Mucosa of stomach (tissue), 1 donor: ENCODE measurements at regions not wholly inside any gene's neighbourhood (a gene's known extent, or its start where the extent isn't known, plus 50 kb on each side); places are given as distances from the start of the nearest gene placed in this dataset.

Source experiments
- H3K27me3 ChIP-seq: one replicate; pipeline ENCODE4 v1.7.0; 2013; ENCODE audit warnings: mild to moderate bottlenecking, low read length; ENCODE audit not compliant: control insufficient read depth, insufficient read depth
- H3K36me3 ChIP-seq: one replicate; pipeline ENCODE4 v1.7.0; 2013; ENCODE audit warnings: low read length; ENCODE audit not compliant: control insufficient read depth, insufficient read depth
- H3K4me1 ChIP-seq: one replicate; pipeline ENCODE4 v1.7.0; 2013; ENCODE audit warnings: mild to moderate bottlenecking, low read length; ENCODE audit not compliant: control insufficient read depth, insufficient read depth
- H3K4me3 ChIP-seq: one replicate; pipeline ENCODE4 v1.7.0; 2013; ENCODE audit warnings: low read length
- H3K9ac ChIP-seq: one replicate; pipeline ENCODE4 v1.7.0; 2013; ENCODE audit warnings: mild to moderate bottlenecking, low read length, moderate library complexity
- H3K9me3 ChIP-seq: one replicate; pipeline ENCODE4 v1.7.0; 2013; ENCODE audit warnings: mild to moderate bottlenecking, low read length, moderate library complexity; ENCODE audit not compliant: control insufficient read depth
- donor health status: Pancreatic carcinoma.

DNA sequence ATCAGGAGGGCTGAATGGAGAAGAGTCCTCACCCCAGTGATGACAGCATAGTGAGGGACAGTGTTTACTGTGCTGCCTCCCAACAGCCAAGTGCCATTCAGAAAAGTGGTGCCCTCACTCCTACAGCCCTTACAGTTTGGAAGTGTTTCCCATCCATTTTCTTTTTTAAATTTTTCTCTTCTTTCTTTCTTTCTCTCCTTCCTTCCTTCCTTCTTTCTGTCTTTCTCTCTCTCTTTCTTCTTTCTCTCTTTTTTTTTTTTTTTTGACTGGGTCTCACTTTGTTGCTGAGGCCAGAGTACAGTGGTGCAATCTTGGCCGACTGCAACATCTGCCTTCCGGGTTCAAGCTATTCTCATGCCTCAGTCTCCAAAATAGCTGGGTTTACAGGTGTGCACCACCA is 755.3 kb downstream of the UQCRFS1 start:
- Histone ChIP-seq H3K36me3 (no peaks in the 10 kb centered on the region), H3K27me3 (no peaks in the 10 kb centered on the region), H3K4me1 (no peaks in the 10 kb centered on the region), H3K9ac (no peak overlapping the region), H3K9me3 (no peaks in the 10 kb centered on the region), H3K4me3 (no peak overlapping the region)

DNA sequence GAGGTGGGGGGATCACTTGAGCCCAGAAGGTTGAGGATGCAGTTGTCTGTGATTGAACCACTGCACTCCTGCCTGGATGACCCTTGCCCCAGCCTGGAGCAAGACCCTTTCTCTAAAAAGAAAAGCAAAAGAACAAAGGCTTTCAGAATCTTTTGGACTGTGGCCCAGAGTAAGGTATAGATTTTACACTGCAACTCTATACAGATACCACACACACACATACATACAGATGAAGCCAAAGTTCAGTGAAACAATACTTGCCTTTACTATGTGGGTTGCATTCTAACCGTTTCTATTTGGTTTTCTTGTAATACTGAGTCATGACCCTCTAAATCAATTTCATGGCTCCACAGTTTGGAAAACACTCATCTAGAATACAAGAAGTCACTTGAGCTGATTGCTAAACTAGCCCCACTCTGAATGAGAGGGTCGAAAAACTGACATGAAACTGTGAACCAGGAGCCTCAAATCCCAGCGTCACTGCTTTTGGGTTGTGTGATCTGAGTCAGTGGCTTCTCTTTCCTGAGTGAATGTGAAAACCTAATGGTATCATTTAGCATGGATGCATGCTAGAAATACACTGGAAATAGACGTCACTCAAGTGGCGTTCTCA is 756.1 kb downstream of the UQCRFS1 start:
- Histone ChIP-seq H3K4me1 (no peaks in the 10 kb centered on the region), H3K27me3 (no peaks in the 10 kb centered on the region), H3K9me3 (no peaks in the 10 kb centered on the region), H3K9ac (no peak overlapping the region), H3K36me3 (no peaks in the 10 kb centered on the region), H3K4me3 (no peak overlapping the region)

DNA sequence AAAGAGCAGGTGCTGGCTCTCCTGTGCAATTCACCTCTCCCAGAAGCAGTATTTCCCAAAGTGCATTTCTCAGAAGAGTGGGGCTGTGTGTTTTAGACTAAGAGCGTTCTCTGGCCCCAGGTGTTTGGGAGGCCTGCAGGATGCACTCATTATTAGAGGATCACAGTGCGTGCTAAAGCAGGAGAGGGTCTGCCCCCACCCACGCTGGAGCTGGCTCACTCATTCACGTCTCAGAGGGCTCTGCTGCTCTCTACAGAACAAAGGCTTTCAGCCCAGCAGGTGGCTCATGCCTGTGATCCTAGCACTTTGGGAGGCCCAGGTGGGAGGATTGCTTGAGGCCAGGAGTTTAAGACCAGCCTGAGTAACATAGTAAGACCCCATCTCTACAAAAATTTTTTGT is 756.7 kb downstream of the UQCRFS1 start:
- H3K4me1 ChIP-seq, result no peaks in the 10 kb centered on the region
- no peaks in the 10 kb centered on the region for H3K36me3 ChIP-seq
- H3K4me3 ChIP-seq, result no peak overlapping the region
- no peaks in the 10 kb centered on the region for H3K27me3 ChIP-seq
- no peak overlapping the region for H3K9ac ChIP-seq
- H3K9me3 ChIP-seq, result no peaks in the 10 kb centered on the region

DNA sequence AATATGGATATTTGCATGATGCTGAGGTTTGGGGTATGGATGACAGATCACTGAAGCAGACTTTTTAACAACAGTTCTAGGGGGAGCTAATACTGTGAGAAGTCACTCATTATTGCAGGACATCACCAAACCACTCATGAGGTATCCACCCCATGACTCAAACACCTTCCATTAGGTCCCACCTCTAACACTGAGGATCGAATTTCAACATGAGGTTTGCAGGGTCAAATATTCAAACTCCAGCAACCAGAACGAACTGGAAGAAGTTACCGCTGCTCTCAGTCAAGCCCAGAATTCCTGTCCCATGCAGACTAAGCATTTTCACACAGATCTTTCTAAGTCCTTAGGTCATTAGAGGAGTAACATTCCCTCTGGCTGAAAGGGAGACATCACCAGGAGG is 758.9 kb downstream of the UQCRFS1 start:
- Histone ChIP-seq H3K4me3 (no peak overlapping the region), H3K27me3 (no peaks in the 10 kb centered on the region), H3K9ac (no peak overlapping the region), H3K36me3 (no peaks in the 10 kb centered on the region), H3K9me3 (no peaks in the 10 kb centered on the region), H3K4me1 (no peaks in the 10 kb centered on the region)

DNA sequence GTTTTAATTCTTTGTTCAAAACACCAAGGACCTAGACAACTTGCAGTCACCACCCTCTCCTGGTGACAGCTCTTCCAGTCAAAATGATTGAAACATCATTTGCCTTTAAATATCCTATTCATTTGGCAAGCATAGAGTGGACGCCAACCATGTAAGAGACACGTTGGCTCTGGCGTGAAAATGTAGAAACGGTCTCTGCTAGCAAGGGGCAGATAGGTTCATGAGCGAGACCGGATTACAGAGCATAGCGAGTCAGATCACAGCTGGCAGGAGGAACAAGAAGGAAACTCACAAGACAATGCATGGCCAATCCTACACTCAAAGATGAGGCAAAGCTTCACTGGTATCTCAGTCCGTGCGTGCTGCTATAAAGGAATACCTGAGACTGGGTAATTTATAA is 759.5 kb downstream of the UQCRFS1 start:
- Histone ChIP-seq H3K36me3 (no peaks in the 10 kb centered on the region), H3K4me1 (no peaks in the 10 kb centered on the region), H3K27me3 (no peaks in the 10 kb centered on the region), H3K9me3 (no peaks in the 10 kb centered on the region), H3K9ac (no peak overlapping the region), H3K4me3 (no peak overlapping the region)

DNA sequence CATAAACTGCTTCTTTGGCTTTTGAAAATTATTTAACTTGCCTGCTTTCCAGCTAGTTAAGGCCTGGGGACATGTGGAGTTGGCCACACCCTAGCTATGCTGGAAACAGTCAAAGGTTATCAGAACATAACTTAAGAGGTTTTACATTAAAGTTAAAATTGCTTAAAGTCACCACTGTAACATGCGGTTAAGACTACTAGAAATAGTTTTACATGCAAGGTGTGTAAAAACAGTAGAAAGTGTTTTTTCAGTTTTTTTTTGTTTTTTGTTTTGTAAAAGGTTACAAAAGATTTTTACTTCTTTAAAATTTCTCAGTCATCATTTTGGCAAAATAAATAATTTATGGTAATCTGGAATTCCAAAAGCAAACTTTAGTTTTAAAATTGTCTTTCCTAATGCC is 763.1 kb downstream of the UQCRFS1 start:
- H3K4me1 ChIP-seq, result no peaks in the 10 kb centered on the region
- no peaks in the 10 kb centered on the region for H3K9me3 ChIP-seq
- H3K27me3 ChIP-seq, result no peaks in the 10 kb centered on the region
- no peaks in the 10 kb centered on the region for H3K36me3 ChIP-seq
- no peak overlapping the region for H3K9ac ChIP-seq
- H3K4me3 ChIP-seq, result no peak overlapping the region

DNA sequence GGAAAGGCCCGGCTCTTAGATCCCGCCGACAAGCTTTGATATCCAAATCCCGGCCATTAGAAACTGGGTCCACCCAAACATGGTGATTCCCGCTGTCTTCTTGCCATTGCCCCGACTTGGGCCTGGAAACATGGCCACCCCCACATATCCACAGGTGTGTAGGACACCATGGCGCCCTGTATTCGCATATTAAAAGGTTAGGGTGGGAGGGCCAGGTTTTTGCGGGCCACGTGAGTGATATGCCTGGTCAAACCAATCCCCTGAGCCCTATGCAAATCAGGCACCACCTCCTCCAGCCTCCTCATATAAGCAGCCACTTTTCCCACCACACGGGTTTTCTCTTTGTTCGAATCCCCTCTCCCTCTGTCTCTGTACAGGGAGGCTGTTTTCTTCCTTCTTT is 766.4 kb downstream of the UQCRFS1 start:
- H3K9me3 ChIP-seq, result no peaks in the 10 kb centered on the region
- H3K4me3 ChIP-seq, result no peak overlapping the region
- no peaks in the 10 kb centered on the region for H3K27me3 ChIP-seq
- no peaks in the 10 kb centered on the region for H3K4me1 ChIP-seq
- no peaks in the 10 kb centered on the region for H3K36me3 ChIP-seq
- H3K9ac ChIP-seq, result no peak overlapping the region

DNA sequence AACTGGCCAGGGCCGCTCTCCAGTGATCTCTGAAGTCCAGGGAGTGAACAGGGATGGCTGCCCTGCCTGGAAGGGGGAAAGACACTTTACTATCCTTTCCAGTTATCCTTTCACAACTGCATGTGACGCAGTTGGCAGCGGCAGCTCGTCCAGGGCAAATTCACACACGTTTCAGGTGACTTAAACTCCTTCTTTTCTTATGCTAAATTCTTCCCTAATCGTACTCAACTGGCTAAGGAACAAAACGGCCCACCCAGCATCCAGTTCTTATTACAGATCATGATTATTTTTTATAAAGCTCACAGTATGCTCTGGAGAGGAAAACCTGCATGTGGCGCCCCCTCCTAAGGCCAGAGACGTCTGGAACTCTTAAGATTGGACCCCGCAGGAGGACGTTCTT is 767.1 kb downstream of the UQCRFS1 start:
- no peaks in the 10 kb centered on the region for H3K27me3 ChIP-seq
- H3K4me3 ChIP-seq, result no peak overlapping the region
- no peaks in the 10 kb centered on the region for H3K36me3 ChIP-seq
- H3K4me1 ChIP-seq, result no peaks in the 10 kb centered on the region
- H3K9me3 ChIP-seq, result no peaks in the 10 kb centered on the region
- no peak overlapping the region for H3K9ac ChIP-seq

DNA sequence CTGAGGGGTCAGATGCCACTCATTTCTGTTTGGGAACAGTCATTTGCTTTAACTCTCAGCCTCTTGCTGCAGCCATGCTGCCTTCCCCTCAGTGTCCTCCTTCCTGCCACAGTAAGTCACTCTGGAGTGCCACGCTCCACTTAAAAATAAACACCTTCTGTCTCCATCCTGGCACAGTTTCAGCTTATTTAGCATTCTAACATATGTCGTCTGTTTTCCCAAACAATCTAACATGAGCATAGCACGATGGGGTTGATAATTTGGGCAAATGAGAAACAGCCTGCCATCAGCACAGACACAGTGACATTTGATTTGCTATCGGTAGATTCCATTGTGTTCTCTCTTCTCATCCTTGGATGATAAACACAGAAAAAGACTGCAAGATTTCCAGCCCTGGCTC is 768.6 kb downstream of the UQCRFS1 start:
- Histone ChIP-seq H3K9ac (no peak overlapping the region), H3K9me3 (no peaks in the 10 kb centered on the region), H3K27me3 (no peaks in the 10 kb centered on the region), H3K4me3 (no peak overlapping the region), H3K4me1 (no peaks in the 10 kb centered on the region), H3K36me3 (no peaks in the 10 kb centered on the region)

DNA sequence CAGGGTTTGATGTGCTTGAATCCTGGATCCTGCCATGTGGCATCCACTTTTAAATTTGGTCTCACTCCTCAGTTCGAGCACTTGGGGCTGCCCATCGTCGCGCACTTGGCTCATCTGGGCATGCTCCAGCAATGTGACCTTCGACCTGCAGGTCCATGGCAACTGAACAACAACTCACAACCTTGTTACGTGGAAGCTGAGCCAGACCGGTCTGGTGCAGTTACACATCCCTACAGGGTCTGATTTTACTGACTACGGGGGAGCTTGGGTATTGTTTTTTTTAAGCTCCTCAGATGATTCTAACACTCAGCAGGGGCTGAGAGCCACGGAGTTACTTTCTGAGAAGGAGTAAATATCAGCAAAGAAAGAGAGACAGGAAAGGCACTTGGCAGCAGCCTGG is 769.6 kb downstream of the UQCRFS1 start:
- H3K4me1 ChIP-seq, result no peaks in the 10 kb centered on the region
- no peaks in the 10 kb centered on the region for H3K27me3 ChIP-seq
- no peaks in the 10 kb centered on the region for H3K9me3 ChIP-seq
- H3K36me3 ChIP-seq, result no peaks in the 10 kb centered on the region
- no peak overlapping the region for H3K4me3 ChIP-seq
- H3K9ac ChIP-seq, result no peak overlapping the region

DNA sequence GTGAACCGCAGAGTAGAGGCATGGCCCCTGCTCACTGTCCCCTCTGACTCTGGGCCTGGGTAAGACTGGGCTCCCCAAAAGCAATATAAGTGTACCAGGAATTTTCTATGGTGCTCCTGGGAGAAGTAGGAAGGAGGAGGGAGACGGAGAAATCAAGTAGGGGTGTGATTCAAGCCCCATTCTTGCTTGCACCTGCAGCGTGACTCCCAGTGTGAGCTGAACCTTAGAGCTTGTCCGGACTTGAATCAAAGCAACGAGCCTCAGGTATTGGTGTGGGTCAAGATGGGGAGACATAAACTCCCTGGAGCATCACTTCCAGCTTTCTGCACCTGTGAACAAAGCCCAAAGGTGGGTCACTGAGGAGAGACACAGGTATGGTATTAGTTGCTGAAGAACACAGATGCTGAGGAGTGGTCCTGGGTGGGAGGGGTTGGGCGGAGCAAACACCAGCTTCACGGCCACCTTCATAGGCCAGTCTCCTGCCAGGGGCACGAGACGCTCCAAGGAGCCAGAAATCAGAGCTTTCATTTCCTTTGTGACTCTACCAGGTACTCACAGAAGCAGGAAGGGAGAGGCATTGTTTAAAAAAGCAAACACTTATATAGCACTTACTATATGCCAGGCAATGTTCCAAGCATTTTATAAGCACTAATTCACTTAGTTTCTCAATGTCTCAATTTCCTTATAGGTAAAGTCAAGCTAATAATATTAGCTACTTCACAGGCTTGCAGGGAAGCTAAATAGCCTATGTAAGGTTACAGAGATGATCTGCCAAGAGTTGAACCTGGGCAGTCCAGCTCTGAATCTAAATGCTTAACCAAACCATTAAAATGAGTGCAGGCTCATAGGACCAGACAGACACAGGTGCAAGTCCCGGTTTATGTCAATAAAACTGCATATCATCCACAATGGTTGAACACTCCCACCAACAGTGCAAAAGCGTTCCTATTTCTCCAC is 775.3 kb downstream of the UQCRFS1 start:
- Histone ChIP-seq H3K9ac (no peak overlapping the region), H3K4me1 (no peaks in the 10 kb centered on the region), H3K9me3 (no peaks in the 10 kb centered on the region), H3K36me3 (no peaks in the 10 kb centered on the region), H3K4me3 (no peak overlapping the region), H3K27me3 (no peaks in the 10 kb centered on the region)

DNA sequence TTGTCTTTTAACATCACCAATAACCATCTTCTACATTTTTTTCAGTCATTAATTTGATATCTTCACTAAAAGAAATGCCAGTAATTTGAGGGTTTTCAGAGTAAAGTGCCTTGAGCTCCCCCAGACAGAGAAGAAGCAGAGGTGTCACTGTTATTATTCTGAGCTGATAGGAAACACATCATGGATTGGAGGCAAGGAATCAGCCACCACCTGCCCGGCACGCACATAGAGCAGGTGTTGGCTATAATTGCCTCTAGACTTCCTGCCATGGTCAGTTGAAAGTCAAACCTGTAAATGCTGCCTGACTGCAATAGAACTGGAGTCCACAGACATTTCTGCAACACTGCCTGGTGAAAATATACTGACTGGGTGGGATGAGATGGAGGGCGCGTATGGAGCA is 776.6 kb downstream of the UQCRFS1 start:
- Histone ChIP-seq H3K27me3 (no peaks in the 10 kb centered on the region), H3K9me3 (no peaks in the 10 kb centered on the region), H3K36me3 (no peaks in the 10 kb centered on the region), H3K4me3 (no peak overlapping the region), H3K9ac (no peak overlapping the region), H3K4me1 (no peaks in the 10 kb centered on the region)
